HFFc6 (cell line): ENCODE measurements at regions not wholly inside any gene's neighbourhood (a gene's known extent, or its start where the extent isn't known, plus 50 kb on each side); places are given as distances from the start of the nearest gene placed in this dataset.

Experiments
- DNase-seq: peaks from one replicate; pipeline ENCODE4 v3.0.0-alpha.2; 2018
- H3K27ac Mint-ChIP-seq: 2 replicates; pipeline ENCODE4 v1.8.0; 2020; ENCODE audit warnings: mild to moderate bottlenecking, mixed read lengths
- H3K27me3 Mint-ChIP-seq: 2 replicates; pipeline ENCODE4 v1.8.0; 2021; ENCODE audit warnings: mild to moderate bottlenecking, moderate library complexity, mixed read lengths; ENCODE audit not compliant: insufficient read depth
- H3K36me3 Mint-ChIP-seq: 2 replicates; pipeline ENCODE4 v1.8.0; 2021; ENCODE audit warnings: low read depth, mixed read lengths
- H3K4me1 Mint-ChIP-seq: 2 replicates; pipeline ENCODE4 v1.8.0; 2020; ENCODE audit warnings: low read depth, mixed read lengths
- H3K4me3 Mint-ChIP-seq: 2 replicates; pipeline ENCODE4 v1.8.0; 2020; ENCODE audit warnings: mild to moderate bottlenecking, moderate library complexity, mixed read lengths
- H3K9me3 Mint-ChIP-seq: 2 replicates; pipeline ENCODE4 v1.8.0; 2020; ENCODE audit warnings: mild to moderate bottlenecking, mixed read lengths
- CTCF ChIP-seq: fragments of 200-600 bp; sonication (generic); IDR thresholded peaks from 2 replicates; pipeline ENCODE4 v1.5.0; 2021; ENCODE audit warnings: antibody characterized with exemption, mild to moderate bottlenecking

- no peaks in the 10 kb centered on the region; the same call in 1 of the 2 replicates for H3K27me3 Mint-ChIP-seq
- H3K4me3 Mint-ChIP-seq: no peak overlapping the region
- no peak for DNase-seq
- 0 out of 2 replicates have a peak, but pooled peaks cover 6% of the 10 kb centered on the region for H3K36me3 Mint-ChIP-seq
- peaks cover 23% of the 10 kb centered on the region for H3K9me3 Mint-ChIP-seq
- no peak overlapping the region for H3K27ac Mint-ChIP-seq
- no peak for TF ChIP-seq CTCF
- H3K4me1 Mint-ChIP-seq: no peaks in the 10 kb centered on the region
Observed at GRCh38 chr7:109109558-109109957, 539.9 kb downstream of the DNAJB9 start.

- DNase-seq: no peak
- H3K9me3 Mint-ChIP-seq: peaks cover 33% of the 10 kb centered on the region
- H3K27me3 Mint-ChIP-seq: no peaks in the 10 kb centered on the region
- no peaks in the 10 kb centered on the region for H3K4me1 Mint-ChIP-seq
- H3K4me3 Mint-ChIP-seq: no peak overlapping the region
- no peak overlapping the region for H3K27ac Mint-ChIP-seq
- TF ChIP-seq CTCF: no peak
- H3K36me3 Mint-ChIP-seq: 0 out of 2 replicates have a peak, but pooled peaks cover 6% of the 10 kb centered on the region
Observed at GRCh38 chr7:109111086-109111485, 541.4 kb downstream of the DNAJB9 start.

GRCh38 chr7:109121599-109122300 is 552.1 kb downstream of the DNAJB9 start:
- no peak for DNase-seq
- Mint-ChIP-seq H3K36me3 (no peaks in the 10 kb centered on the region), H3K27ac (no peak overlapping the region), H3K9me3 (peaks cover 52% of the 10 kb centered on the region), H3K4me1 (no peaks in the 10 kb centered on the region), H3K4me3 (no peak overlapping the region), H3K27me3 (no peaks in the 10 kb centered on the region)
- TF ChIP-seq CTCF: no peak

- no peaks in the 10 kb centered on the region for H3K27me3 Mint-ChIP-seq
- H3K9me3 Mint-ChIP-seq: peaks cover 48% of the 10 kb centered on the region
- no peaks in the 10 kb centered on the region for H3K4me1 Mint-ChIP-seq
- TF ChIP-seq CTCF: no peak
- no peak overlapping the region for H3K27ac Mint-ChIP-seq
- H3K4me3 Mint-ChIP-seq: no peak overlapping the region
- no peaks in the 10 kb centered on the region for H3K36me3 Mint-ChIP-seq
- no peak for DNase-seq
Observed at GRCh38 chr7:109125001-109125400, 555.3 kb downstream of the DNAJB9 start.

GRCh38 chr7:109126404-109127050 is 556.9 kb downstream of the DNAJB9 start:
- Mint-ChIP-seq H3K4me3 (no peak overlapping the region), H3K27me3 (no peaks in the 10 kb centered on the region), H3K9me3 (peaks cover 52% of the 10 kb centered on the region), H3K36me3 (no peaks in the 10 kb centered on the region), H3K4me1 (no peaks in the 10 kb centered on the region), H3K27ac (no peak overlapping the region)
- DNase-seq: no peak
- no peak for TF ChIP-seq CTCF
